Loucy (cell line): ENCODE measurements at regions not wholly inside any gene's neighbourhood (a gene's known extent, or its start where the extent isn't known, plus 50 kb on each side); places are given as distances from the start of the nearest gene placed in this dataset.

Experiments
- CTCF ChIP-seq: fragments of 200-600 bp; sonication (generic); conservative IDR thresholded peaks from 2 replicates; pipeline ENCODE4 v1.5.1; 2014; ENCODE audit warnings: mild to moderate bottlenecking, antibody characterized with exemption, low read length
- EZH2phosphoT487 ChIP-seq: fragments of 200-600 bp; IDR thresholded peaks from 2 replicates; pipeline ENCODE4 v1.6.1; 2018; ENCODE audit warnings: antibody characterized with exemption, mild to moderate bottlenecking, moderate library complexity, borderline replicate concordance

GRCh38 chr13:39985071-39985470 is 329.6 kb downstream of the COG6 start:
- TF ChIP-seq CTCF: no peak
- no peak for TF ChIP-seq EZH2phosphoT487
